Kidney (tissue), 13 donors: ENCODE measurements at regions not wholly inside any gene's neighbourhood (a gene's known extent, or its start where the extent isn't known, plus 50 kb on each side); places are given as distances from the start of the nearest gene placed in this dataset.

Source experiments
- DNase-seq, 5 donors: peaks; one replicate each; pipeline ENCODE4 v3.0.0-alpha.2; 2013 to 2020
- FAIRE-seq: peaks from 2 replicates; lab custom pipeline; 2012; peaks lifted over from hg19 to GRCh38; lab: Jason Lieb, UNC
- H3K27ac ChIP-seq, 2 donors: one replicate each; pipeline ENCODE4 v1.7.0; 2013; ENCODE audit warnings: low read depth in 2 of 2, low read length in 2 of 2, inconsistent platforms in 1 of 2
- H3K27me3 ChIP-seq: one replicate; pipeline ENCODE4 v1.7.1; 2013; ENCODE audit warnings: low read length, inconsistent platforms; ENCODE audit not compliant: control insufficient read depth, insufficient read depth
- H3K36me3 ChIP-seq, 3 donors: one replicate each; pipeline versions ENCODE4 v1.7.0 to v1.7.1; 2013; ENCODE audit warnings: low read length in 3 of 3, control low read depth in 1 of 3, inconsistent platforms in 1 of 3; ENCODE audit not compliant: insufficient read depth in 3 of 3, control insufficient read depth in 2 of 3
- H3K4me1 ChIP-seq, 3 donors: one replicate each; pipeline versions ENCODE4 v1.7.0 to v1.7.1; 2013; ENCODE audit warnings: low read length in 3 of 3, inconsistent platforms in 1 of 3, low read depth in 1 of 3; ENCODE audit not compliant: control insufficient read depth in 2 of 3, insufficient read depth in 2 of 3
- H3K4me3 ChIP-seq, 3 donors: one replicate each; pipeline versions ENCODE4 v1.7.0 to v1.8.1; 2013; ENCODE audit warnings: low read length in 3 of 3, control low read depth in 1 of 3, inconsistent platforms in 1 of 3
- H3K9ac ChIP-seq, 3 donors: one replicate each; pipeline versions ENCODE4 v1.7.0 to v1.7.1; 2013; ENCODE audit warnings: low read length in 3 of 3, control low read depth in 1 of 3, inconsistent platforms in 1 of 3
- H3K9me3 ChIP-seq, 3 donors: one replicate each; pipeline versions ENCODE4 v1.7.0 to v1.7.1; 2013; ENCODE audit warnings: low read length in 3 of 3, control low read depth in 1 of 3, inconsistent platforms in 1 of 3; ENCODE audit not compliant: control insufficient read depth in 2 of 3, insufficient read depth in 1 of 3
- intact Hi-C: fragments of 100-400 bp; cut with DNase I; formaldehyde crosslinking; loops from one replicate; pipeline ENCODE4 v1.11.1; 2022
- TF ChIP-seq, protein P1 (sequence below): IDR thresholded peaks from 3 replicates; pipeline ENCODE4 v1.5.1; 2012; ENCODE audit warnings: mild to moderate bottlenecking, moderate library complexity, borderline replicate concordance; ENCODE audit not compliant: insufficient read depth; ENCODE audit errors: extremely low read depth
- donor health status: control.
- donor health status: control.
- donor health status: control.
- donor health status: control.
- donor health status: control.
- donor health status: DM: yes; HTN: yes; CAD: no.
- donor health status: Normal renal cell carcinoma (clear cell type).

DNA sequence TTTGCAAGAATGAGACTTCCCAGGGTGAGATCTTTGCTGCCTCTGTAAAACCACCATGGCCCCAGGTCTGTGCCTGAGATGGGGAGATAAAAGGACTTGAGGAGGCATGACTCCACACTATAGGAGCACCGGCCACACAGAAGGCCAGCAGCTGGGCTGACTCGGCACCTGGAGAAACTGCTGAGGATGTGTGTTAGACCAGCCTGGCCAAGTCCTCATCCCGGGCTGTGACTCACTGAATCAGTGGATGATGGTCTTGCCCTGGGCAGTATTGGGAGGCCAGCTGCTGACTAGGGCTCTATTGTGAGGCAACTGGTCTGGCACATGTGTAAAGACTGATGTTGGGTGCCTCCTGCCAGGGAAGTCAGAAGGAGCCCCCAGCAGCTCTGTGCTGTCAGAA, 286.2 kb downstream of the ACTL7B start:
- Histone ChIP-seq H3K9ac (no peak overlapping the region), H3K36me3 (no peaks in the 10 kb centered on the region), H3K4me3 (no peak overlapping the region), H3K27me3 (no peaks in the 10 kb centered on the region), H3K9me3 (no peaks in the 10 kb centered on the region), H3K4me1 (no peaks in the 10 kb centered on the region), H3K27ac (no peak overlapping the region)
- FAIRE-seq (no peak), DNase-seq (no peak)
- TF ChIP-seq, protein P1, sequence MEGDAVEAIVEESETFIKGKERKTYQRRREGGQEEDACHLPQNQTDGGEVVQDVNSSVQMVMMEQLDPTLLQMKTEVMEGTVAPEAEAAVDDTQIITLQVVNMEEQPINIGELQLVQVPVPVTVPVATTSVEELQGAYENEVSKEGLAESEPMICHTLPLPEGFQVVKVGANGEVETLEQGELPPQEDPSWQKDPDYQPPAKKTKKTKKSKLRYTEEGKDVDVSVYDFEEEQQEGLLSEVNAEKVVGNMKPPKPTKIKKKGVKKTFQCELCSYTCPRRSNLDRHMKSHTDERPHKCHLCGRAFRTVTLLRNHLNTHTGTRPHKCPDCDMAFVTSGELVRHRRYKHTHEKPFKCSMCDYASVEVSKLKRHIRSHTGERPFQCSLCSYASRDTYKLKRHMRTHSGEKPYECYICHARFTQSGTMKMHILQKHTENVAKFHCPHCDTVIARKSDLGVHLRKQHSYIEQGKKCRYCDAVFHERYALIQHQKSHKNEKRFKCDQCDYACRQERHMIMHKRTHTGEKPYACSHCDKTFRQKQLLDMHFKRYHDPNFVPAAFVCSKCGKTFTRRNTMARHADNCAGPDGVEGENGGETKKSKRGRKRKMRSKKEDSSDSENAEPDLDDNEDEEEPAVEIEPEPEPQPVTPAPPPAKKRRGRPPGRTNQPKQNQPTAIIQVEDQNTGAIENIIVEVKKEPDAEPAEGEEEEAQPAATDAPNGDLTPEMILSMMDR, result no peak
- intact Hi-C loops, result loop anchor here (5.0 kb wide), 1 partner anchor 1102 kb away; no protein-coding TSS in a partner anchor

DNA sequence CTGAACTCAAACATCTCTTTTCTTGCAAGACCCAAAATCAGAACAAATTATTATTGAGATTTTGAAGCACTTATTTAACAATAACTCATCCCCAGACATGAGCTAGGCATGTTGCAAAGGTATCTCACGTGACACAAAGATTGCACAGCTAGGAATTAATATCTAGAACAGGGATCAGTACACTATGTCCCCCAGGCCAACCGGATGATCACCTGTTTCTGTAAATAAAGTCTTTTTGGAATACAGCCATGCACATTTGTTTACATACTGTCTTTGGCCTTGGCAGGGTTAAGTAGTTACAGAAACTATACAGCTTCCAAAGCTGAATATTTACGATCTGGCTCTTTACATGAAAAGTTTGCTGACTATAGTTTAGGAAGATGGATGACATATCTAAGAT, 287.7 kb downstream of the ACTL7B start:
- H3K4me1 ChIP-seq, result no peaks in the 10 kb centered on the region
- FAIRE-seq (no peak), DNase-seq (no peak)
- H3K9me3 ChIP-seq, result no peaks in the 10 kb centered on the region
- no peak overlapping the region for H3K9ac ChIP-seq
- intact Hi-C loops, result loop anchor here (5.0 kb wide), 1 partner anchor 1101 kb away; no protein-coding TSS in a partner anchor
- no peak overlapping the region for H3K4me3 ChIP-seq
- H3K27ac ChIP-seq, result no peak overlapping the region
- no peaks in the 10 kb centered on the region for H3K27me3 ChIP-seq
- TF ChIP-seq, protein P1, result no peak
- H3K36me3 ChIP-seq, result no peaks in the 10 kb centered on the region

DNA sequence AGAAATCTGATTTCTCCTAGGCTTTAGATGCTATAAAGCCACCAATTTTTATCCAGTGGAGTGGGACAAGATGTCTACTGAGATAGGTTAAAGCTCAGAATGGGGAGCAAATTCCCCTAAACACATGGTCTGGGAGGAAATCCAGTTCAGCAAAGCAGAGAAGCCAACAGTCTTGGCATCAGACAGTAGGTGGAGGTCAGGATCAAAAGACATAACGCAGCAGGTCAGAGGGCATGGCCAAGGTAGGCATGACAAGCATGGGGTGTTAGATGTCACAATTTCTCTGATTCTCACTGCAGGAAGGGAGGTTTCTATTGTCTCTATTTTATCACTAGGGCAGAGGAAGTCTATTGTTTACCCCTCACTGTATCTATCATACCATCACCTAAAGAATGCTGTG, 288.2 kb downstream of the ACTL7B start:
- no peak for DNase-seq
- TF ChIP-seq, protein P1, result no peak
- H3K27ac ChIP-seq, result no peak overlapping the region
- intact Hi-C loops, result loop anchor here (5.0 kb wide), 1 partner anchor 1100 kb away; no protein-coding TSS in a partner anchor
- no peaks in the 10 kb centered on the region for H3K4me1 ChIP-seq
- no peak overlapping the region for H3K9ac ChIP-seq
- FAIRE-seq, result no peak
- H3K9me3 ChIP-seq, result no peaks in the 10 kb centered on the region
- H3K4me3 ChIP-seq, result no peak overlapping the region
- H3K27me3 ChIP-seq, result no peaks in the 10 kb centered on the region
- no peaks in the 10 kb centered on the region for H3K36me3 ChIP-seq
